Keratinocyte (primary cell): ENCODE measurements at regions not wholly inside any gene's neighbourhood (a gene's known extent, or its start where the extent isn't known, plus 50 kb on each side); places are given as distances from the start of the nearest gene placed in this dataset.
"Not testable (repeated sequence)": the region's sequence is repeated elsewhere in the genome, so short reads cannot be mapped to it uniquely, and the experiment has no call there.

Experiments
- CTCF ChIP-seq, 3 experiments: IDR thresholded peaks in 1 of 3; conservative IDR thresholded peaks in 1 of 3; optimal IDR thresholded peaks in 1 of 3; 2 replicates in 2 of 3; 3 replicates in 1 of 3; pipeline versions ENCODE3 to v1.5.1; 2011; ENCODE audit warnings: low read length in 3 of 3, mild to moderate bottlenecking in 3 of 3, moderate library complexity in 2 of 3, control low read depth in 1 of 3, inconsistent platforms in 1 of 3; ENCODE audit not compliant: insufficient read depth in 2 of 3; ENCODE audit errors: extremely low read depth in 1 of 3
- EZH2 ChIP-seq: IDR thresholded peaks from one replicate; pipeline ENCODE4 v1.6.1; 2012; ENCODE audit warnings: inconsistent platforms, mild to moderate bottlenecking, low read length, moderate library complexity

GRCh38 chr1:149355748-149356147 is 119.1 kb upstream of the NBPF19 start:
- TF ChIP-seq CTCF (optimal IDR thresholded peaks at IDR 0.05 in 1 of 3, IDR thresholded peaks at IDR 0.05 in 1 of 3, conservative IDR thresholded peaks at IDR 0.05 in 1 of 3; ENCODE audit: extremely low read depth in 1 of 3, insufficient read depth in 2 of 3, low read length in 3 of 3); EZH2: not testable (repeated sequence)
